Parathyroid adenoma (tissue), 2 donors: ENCODE measurements at regions not wholly inside any gene's neighbourhood (a gene's known extent, or its start where the extent isn't known, plus 50 kb on each side); places are given as distances from the start of the nearest gene placed in this dataset.

Experiments used
- H2AFZ ChIP-seq: fragments of 300-600 bp; sonication (generic); one replicate; pipeline ENCODE4 v1.7.0; 2017; ENCODE audit warnings: antibody characterized with exemption, mild to moderate bottlenecking
- H3K27ac ChIP-seq: fragments of 300-600 bp; sonication (generic); one replicate; pipeline ENCODE4 v1.7.0; 2017
- H3K27me3 ChIP-seq: fragments of 300-600 bp; sonication (generic); one replicate; pipeline ENCODE4 v1.7.0; 2017; ENCODE audit warnings: low read length; ENCODE audit not compliant: control insufficient read depth, insufficient read depth
- H3K36me3 ChIP-seq: fragments of 300-600 bp; sonication (generic); one replicate; pipeline ENCODE4 v1.7.0; 2017; ENCODE audit warnings: low read length; ENCODE audit not compliant: control insufficient read depth, insufficient read depth
- H3K4me1 ChIP-seq: fragments of 300-600 bp; sonication (generic); one replicate; pipeline ENCODE4 v1.7.0; 2017; ENCODE audit warnings: control low read depth
- H3K4me2 ChIP-seq: fragments of 300-600 bp; sonication (generic); one replicate; pipeline ENCODE4 v1.7.0; 2017; ENCODE audit warnings: low read length
- H3K4me3 ChIP-seq: fragments of 300-600 bp; sonication (generic); one replicate; pipeline ENCODE4 v1.7.0; 2017; ENCODE audit warnings: low read depth, low read length
- H3K79me2 ChIP-seq: fragments of 300-600 bp; sonication (generic); one replicate; pipeline ENCODE4 v1.7.0; 2017; ENCODE audit warnings: control low read depth
- H3K9ac ChIP-seq: fragments of 300-600 bp; sonication (generic); one replicate; pipeline ENCODE4 v1.7.0; 2017; ENCODE audit warnings: mild to moderate bottlenecking
- H3K9me3 ChIP-seq: fragments of 300-600 bp; sonication (generic); one replicate; pipeline ENCODE4 v1.7.0; 2017; ENCODE audit warnings: low read length; ENCODE audit not compliant: control insufficient read depth
- CTCF ChIP-seq: fragments of 300-600 bp; sonication (generic); IDR thresholded peaks from one replicate; pipeline ENCODE4 v1.7.0; 2017; ENCODE audit warnings: antibody characterized with exemption, mild to moderate bottlenecking
- donor health status: primary hyperparathyroidism.

DNA sequence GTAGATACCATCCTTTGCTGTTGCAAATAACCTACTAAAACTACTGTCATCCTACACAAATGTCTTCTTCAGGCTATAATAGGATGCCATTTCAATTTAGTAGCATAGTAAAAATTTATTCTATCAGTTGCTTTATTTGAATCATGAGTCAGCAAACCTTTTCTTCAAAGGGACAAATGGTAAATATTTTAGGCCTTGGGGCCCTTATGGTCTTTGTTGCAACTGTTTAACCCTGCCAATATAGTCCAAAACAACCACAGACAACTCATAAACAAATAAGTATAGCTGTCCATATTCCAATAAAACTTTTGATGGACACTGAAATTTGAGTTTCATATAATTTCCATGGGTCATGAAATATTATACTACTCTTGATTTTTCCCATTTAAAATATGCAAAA, 54.0 kb upstream of the CCBE1 start:
- Histone ChIP-seq H3K4me3 (no peak overlapping the region), H3K27me3 (no peaks in the 10 kb centered on the region), H3K9ac (no peak overlapping the region), H3K4me1 (no peaks in the 10 kb centered on the region), H3K4me2 (no peak overlapping the region), H3K79me2 (no peaks in the 10 kb centered on the region), H3K27ac (no peak overlapping the region), H3K36me3 (no peaks in the 10 kb centered on the region), H2AFZ (no peak overlapping the region), H3K9me3 (peaks cover 4% of the 10 kb centered on the region)
- TF ChIP-seq CTCF, result no peak

- no peak for TF ChIP-seq CTCF
- Histone ChIP-seq H3K9ac (no peak overlapping the region), H3K27ac (no peak overlapping the region), H3K9me3 (peaks cover 4% of the 10 kb centered on the region), H3K4me2 (no peak overlapping the region), H3K4me1 (no peaks in the 10 kb centered on the region), H3K36me3 (no peaks in the 10 kb centered on the region), H2AFZ (no peak overlapping the region), H3K79me2 (no peaks in the 10 kb centered on the region), H3K27me3 (no peaks in the 10 kb centered on the region), H3K4me3 (no peak overlapping the region)
These were observed 51.6 kb upstream of the CCBE1 start for GRCh38 chr18:59748628-59749360.
